ENCODE measurements at regions not wholly inside any gene's neighbourhood (a gene's known extent, or its start where the extent isn't known, plus 50 kb on each side); places are given as distances from the start of the nearest gene placed in this dataset.

- no peak for TF ChIP-seq USF2 (IDR thresholded peaks at IDR 0.05; ENCODE audit: low read depth, low read length)
- TF ChIP-seq CHD1 (IDR thresholded peaks at IDR 0.05; ENCODE audit: low read depth, low read length): no peak
- no peak for TF ChIP-seq BHLHE40 (IDR thresholded peaks at IDR 0.05; ENCODE audit: low read depth, low read length)
- TF ChIP-seq CEBPB (IDR thresholded peaks at IDR 0.05; ENCODE audit: low read depth, low read length): no peak
- no peak for TF ChIP-seq FOS (IDR thresholded peaks at IDR 0.05; ENCODE audit: low read depth, low read length)
- TF ChIP-seq SMC3 (IDR thresholded peaks at IDR 0.05; ENCODE audit: low read depth, low read length): no peak
- TF ChIP-seq RCOR1 (IDR thresholded peaks at IDR 0.05; ENCODE audit: insufficient replicate concordance, low read length): no peak
- no peak for TF ChIP-seq MXI1 (IDR thresholded peaks at IDR 0.05; ENCODE audit: borderline replicate concordance, low read depth, low read length)
- TF ChIP-seq CTCF (conservative IDR thresholded peaks at IDR 0.05; ENCODE audit: low read depth, low read length): no peak
- TF ChIP-seq RFX5 (IDR thresholded peaks at IDR 0.05; ENCODE audit: low read depth, low read length): no peak
- TF ChIP-seq POLR2A (IDR thresholded peaks at IDR 0.05; ENCODE audit: low read depth, low read length): no peak
- no peak for TF ChIP-seq MAFK (IDR thresholded peaks at IDR 0.05; ENCODE audit: low read depth, low read length)
- TF ChIP-seq ELK1 (IDR thresholded peaks at IDR 0.05; ENCODE audit: borderline replicate concordance, low read depth, low read length): no peak
- no peak for TF ChIP-seq MAZ (IDR thresholded peaks at IDR 0.05; ENCODE audit: borderline replicate concordance, low read depth, low read length)
- TF ChIP-seq NFE2L2 (IDR thresholded peaks at IDR 0.05; ENCODE audit: low read depth, low read length): no peak
- TF ChIP-seq RAD21 (IDR thresholded peaks at IDR 0.05; ENCODE audit: low read length): no peak
- no peak overlapping the region for H3K4me2 ChIP-seq (ENCODE audit: low read depth, low read length)
- ChIA-PET POLR2A (ENCODE audit: unreplicated experiment) (no interaction called here), CTCF (interaction anchor here (0.6 kb wide), 1 partner anchor 80 kb away, joined by 4 read pairs; no protein-coding TSS in a partner anchor)
- H2AFZ ChIP-seq (replicated peaks; ENCODE audit: low read length, poor library complexity): no peak overlapping the region
- H4K91ac ChIP-seq (ENCODE audit: insufficient read depth, low read depth, low read length): no peak overlapping the region
- H3K23ac ChIP-seq (ENCODE audit: low read depth, low read length): no peak overlapping the region
- intact Hi-C loops (cut with micrococcal nuclease): no loop called here
- H3K36me3 ChIP-seq (ENCODE audit: control insufficient read depth, insufficient read depth, low read length): no peaks in the 10 kb centered on the region
- H3K4ac ChIP-seq (ENCODE audit: low read depth, low read length): no peak overlapping the region
- no peak overlapping the region for H2BK120ac ChIP-seq (ENCODE audit: low read depth, low read length)
- H3K4me3 ChIP-seq (ENCODE audit: insufficient read depth, low read depth, low read length): no peak overlapping the region
- BruUV-seq (replicated peaks): no TSS peak
- H3K4me1 ChIP-seq (ENCODE audit: control insufficient read depth, insufficient read depth, low read length): no peaks in the 10 kb centered on the region
- H2BK5ac ChIP-seq (ENCODE audit: low read depth, low read length, poor library complexity, severe bottlenecking): no peak overlapping the region
- no peak overlapping the region for H3K56ac ChIP-seq (ENCODE audit: extremely low read depth, insufficient read depth, low read length)
- dilution Hi-C loops (cut with HindIII; ENCODE audit: low sequenced_read_pairs, unreplicated experiment): no loop called here
- no peak overlapping the region for H4K8ac ChIP-seq (ENCODE audit: low read depth in 2 of 2, low read length in 2 of 2)
- H3K14ac ChIP-seq (replicated peaks; ENCODE audit: low read depth, low read length): no peak overlapping the region
- ATAC-seq (ENCODE audit: low read depth) (no peak), DNase-seq (no peak)
- H3K9me3 ChIP-seq (ENCODE audit: control insufficient read depth, insufficient read depth, low read length): no peaks in the 10 kb centered on the region
- H4K20me1 ChIP-seq (ENCODE audit: insufficient read depth, low read length): no peaks in the 10 kb centered on the region
- H3K27me3 ChIP-seq (ENCODE audit: control insufficient read depth, insufficient read depth, low read length): no peaks in the 10 kb centered on the region
- H3K18ac ChIP-seq (ENCODE audit: low read depth, low read length): no peak overlapping the region
- H2BK20ac ChIP-seq (ENCODE audit: low read depth, low read length): 0 out of 2 replicates have a peak overlapping the region, but pooled peaks have one; percentile 6
- H3K9me1 ChIP-seq (ENCODE audit: insufficient read depth, low read length): no peaks in the 10 kb centered on the region
- no peaks in the 10 kb centered on the region for H3K79me1 ChIP-seq (ENCODE audit: low read depth in 1 of 2, low read length in 2 of 2)
- no peak overlapping the region for H4K5ac ChIP-seq (ENCODE audit: low read depth, low read length)
- in situ Hi-C loops (cut with MboI; ENCODE audit: low sequenced_read_pairs): no loop called here
- H3K27ac ChIP-seq (ENCODE audit: insufficient read depth, low read length): no peak overlapping the region
- no peak overlapping the region for H2AK5ac ChIP-seq (ENCODE audit: low read depth, low read length)
- no peak overlapping the region for H2BK15ac ChIP-seq (ENCODE audit: low read depth, low read length)
- no peak overlapping the region for H3K9ac ChIP-seq (ENCODE audit: low read depth, low read length)
- no CpG with 5 or more reads among the region's 4 CpGs for WGBS, 2 experiments (ENCODE audit: extremely low coverage in 2 of 2, insufficient read length in 1 of 2)
- no peak overlapping the region for H2AK9ac ChIP-seq (replicated peaks; ENCODE audit: low read depth, low read length, poor library complexity)
Measured at GRCh38 chr11:104781719-104782376, 116.4 kb downstream of the CASP12 start.

Measured in IMR-90 (cell line).